ENCODE measurements at regions not wholly inside any gene's neighbourhood (a gene's known extent, or its start where the extent isn't known, plus 50 kb on each side); places are given as distances from the start of the nearest gene placed in this dataset.

DNA sequence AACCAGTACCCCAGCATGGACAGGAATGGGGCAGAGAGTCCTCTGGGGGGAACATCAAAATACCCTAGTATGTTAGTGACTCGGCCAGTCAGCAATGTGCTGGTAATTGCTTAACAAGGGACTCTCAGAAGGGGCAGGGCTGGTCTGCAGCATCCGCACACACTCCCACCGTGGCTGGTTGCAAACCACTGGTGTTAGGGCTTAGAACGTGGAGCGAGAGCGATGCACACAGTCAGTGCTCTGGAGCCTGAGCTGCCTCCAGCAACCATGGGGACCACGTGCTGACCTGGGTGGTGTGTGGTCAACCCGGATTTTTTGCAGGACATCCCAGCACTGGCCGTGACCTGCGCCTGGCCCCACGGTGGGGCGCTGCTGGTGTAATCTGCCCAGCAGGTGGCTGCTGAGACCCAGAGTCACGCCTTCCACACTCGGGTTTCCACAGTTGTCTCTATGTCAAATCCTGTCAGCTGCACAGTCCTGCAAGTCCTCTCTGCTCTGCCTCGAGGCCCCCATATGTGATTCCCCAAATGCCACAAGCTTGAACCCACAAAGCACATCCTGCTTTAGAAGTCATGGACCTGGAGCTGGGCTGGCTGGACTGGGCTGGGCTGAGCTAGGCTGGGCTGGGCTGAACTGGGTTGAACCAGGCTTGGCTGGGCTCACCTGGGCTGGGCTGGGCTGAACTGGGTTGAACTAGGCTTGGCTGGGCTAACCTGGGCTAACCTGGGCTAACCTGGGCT lies 50.6 kb upstream of the GPC1 start:
- TF ChIP-seq, protein P1, sequence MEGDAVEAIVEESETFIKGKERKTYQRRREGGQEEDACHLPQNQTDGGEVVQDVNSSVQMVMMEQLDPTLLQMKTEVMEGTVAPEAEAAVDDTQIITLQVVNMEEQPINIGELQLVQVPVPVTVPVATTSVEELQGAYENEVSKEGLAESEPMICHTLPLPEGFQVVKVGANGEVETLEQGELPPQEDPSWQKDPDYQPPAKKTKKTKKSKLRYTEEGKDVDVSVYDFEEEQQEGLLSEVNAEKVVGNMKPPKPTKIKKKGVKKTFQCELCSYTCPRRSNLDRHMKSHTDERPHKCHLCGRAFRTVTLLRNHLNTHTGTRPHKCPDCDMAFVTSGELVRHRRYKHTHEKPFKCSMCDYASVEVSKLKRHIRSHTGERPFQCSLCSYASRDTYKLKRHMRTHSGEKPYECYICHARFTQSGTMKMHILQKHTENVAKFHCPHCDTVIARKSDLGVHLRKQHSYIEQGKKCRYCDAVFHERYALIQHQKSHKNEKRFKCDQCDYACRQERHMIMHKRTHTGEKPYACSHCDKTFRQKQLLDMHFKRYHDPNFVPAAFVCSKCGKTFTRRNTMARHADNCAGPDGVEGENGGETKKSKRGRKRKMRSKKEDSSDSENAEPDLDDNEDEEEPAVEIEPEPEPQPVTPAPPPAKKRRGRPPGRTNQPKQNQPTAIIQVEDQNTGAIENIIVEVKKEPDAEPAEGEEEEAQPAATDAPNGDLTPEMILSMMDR (IDR thresholded peaks at IDR 0.05; ENCODE audit: low read length): no peak
- TF ChIP-seq EZH2 (optimal IDR thresholded peaks at IDR 0.05; ENCODE audit: low read depth, low read length) (no peak), EZH2phosphoT487 (IDR thresholded peaks at IDR 0.05; ENCODE audit: low read length) (no peak)
